PFSK-1 (cell line): ENCODE measurements at regions not wholly inside any gene's neighbourhood (a gene's known extent, or its start where the extent isn't known, plus 50 kb on each side); places are given as distances from the start of the nearest gene placed in this dataset.

ENCODE experiments used
- FOXP2 ChIP-seq: optimal IDR thresholded peaks from 2 replicates; pipeline ENCODE3; 2011; ENCODE audit warnings: borderline replicate concordance, control low read depth, inconsistent platforms; ENCODE audit not compliant: insufficient read depth; ENCODE audit errors: extremely low read length, extremely low read depth
- POLR2AphosphoS5 ChIP-seq: IDR thresholded peaks from 2 replicates; pipeline ENCODE4 v1.6.1; 2012; ENCODE audit warnings: low read depth, mild to moderate bottlenecking, control low read depth, low read length, moderate library complexity
- REST ChIP-seq, 2 experiments: IDR thresholded peaks; 2 replicates each; pipeline versions ENCODE4 v1.6.1 to v1.8.0; 2011 to 2012; ENCODE audit warnings: low read depth in 2 of 2, low read length in 2 of 2, control low read depth in 1 of 2, inconsistent platforms in 1 of 2, mild to moderate bottlenecking in 1 of 2, moderate library complexity in 1 of 2; ENCODE audit not compliant: insufficient read depth in 1 of 2
- SIN3A ChIP-seq: IDR thresholded peaks from 2 replicates; pipeline ENCODE4 v1.6.1; 2012; ENCODE audit warnings: mild to moderate bottlenecking, low read length, moderate library complexity, borderline replicate concordance; ENCODE audit not compliant: insufficient read depth
- TAF1 ChIP-seq: IDR thresholded peaks from 2 replicates; pipeline ENCODE4 v1.6.1; 2012; ENCODE audit warnings: low read length, control low read depth, borderline replicate concordance; ENCODE audit not compliant: insufficient read depth

- TF ChIP-seq SIN3A = no peak
- no peak for TF ChIP-seq TAF1
- TF ChIP-seq POLR2AphosphoS5 = no peak
These were observed 128.9 kb downstream of the CCER1 start for GRCh38 chr12:90826036-90826435.

- TF ChIP-seq REST (IDR thresholded peaks at IDR 0.05; ENCODE audit: insufficient read depth in 1 of 2, low read depth in 2 of 2, low read length in 2 of 2) (no peak), POLR2AphosphoS5 (no peak), SIN3A (no peak), TAF1 (no peak), FOXP2 (no peak)
These were observed 131.1 kb downstream of the CCER1 start for GRCh38 chr12:90823859-90824258.

- TF ChIP-seq FOXP2 = no peak
- TF ChIP-seq TAF1 = no peak
- TF ChIP-seq REST (IDR thresholded peaks at IDR 0.05; ENCODE audit: insufficient read depth in 1 of 2, low read depth in 2 of 2, low read length in 2 of 2) = no peak
- TF ChIP-seq SIN3A = no peak
- no peak for TF ChIP-seq POLR2AphosphoS5
These were observed 135.3 kb downstream of the CCER1 start for GRCh38 chr12:90819709-90820108.

- TF ChIP-seq SIN3A (no peak), REST (IDR thresholded peaks at IDR 0.05; ENCODE audit: insufficient read depth in 1 of 2, low read depth in 2 of 2, low read length in 2 of 2) (no peak), POLR2AphosphoS5 (no peak), FOXP2 (no peak), TAF1 (no peak)
These were observed 138.5 kb downstream of the CCER1 start for GRCh38 chr12:90816353-90817089.

- TF ChIP-seq FOXP2 = no peak
- TF ChIP-seq REST (IDR thresholded peaks at IDR 0.05; ENCODE audit: insufficient read depth in 1 of 2, low read depth in 2 of 2, low read length in 2 of 2) = no peak
- no peak for TF ChIP-seq TAF1
- TF ChIP-seq POLR2AphosphoS5 = no peak
- no peak for TF ChIP-seq SIN3A
These were observed 145.0 kb downstream of the CCER1 start for GRCh38 chr12:90809940-90810339.
